Neural cell (in vitro differentiated cells): ENCODE measurements at regions not wholly inside any gene's neighbourhood (a gene's known extent, or its start where the extent isn't known, plus 50 kb on each side); places are given as distances from the start of the nearest gene placed in this dataset.

Experiments
- H2AFZ ChIP-seq: fragments of 200-600, 300-800 bp; sonication (generic), shearing (Covaris generic); 2 replicates; pipeline ENCODE4 v1.6.0; 2014; ENCODE audit warnings: low read depth, mild to moderate bottlenecking, antibody characterized with exemption, low read length, moderate library complexity
- H3F3A ChIP-seq: fragments of 200-600 bp; shearing (Covaris generic); 2 replicates; pipeline ENCODE4 v1.6.1; 2016; ENCODE audit warnings: mild to moderate bottlenecking, moderate library complexity, mixed read lengths, antibody characterized with exemption, low read length; ENCODE audit not compliant: insufficient read depth, poor library complexity, severe bottlenecking
- H3K27ac ChIP-seq: fragments of 200-600, 300-800 bp; sonication (generic), shearing (Covaris generic); 2 replicates; pipeline ENCODE4 v1.5.1; 2014; ENCODE audit warnings: mild to moderate bottlenecking, low read length, moderate library complexity
- H3K27me3 ChIP-seq: fragments of 300-800, 200-600 bp; sonication (generic), shearing (Covaris generic); 2 replicates; pipeline ENCODE4 v1.6.0; 2014; ENCODE audit warnings: mild to moderate bottlenecking, low read depth, low read length, moderate library complexity; ENCODE audit not compliant: insufficient read depth
- H3K36me3 ChIP-seq: fragments of 300-800, 200-600 bp; sonication (generic), shearing (Covaris generic); 2 replicates; pipeline ENCODE4 v1.5.1; 2014; ENCODE audit warnings: mild to moderate bottlenecking, antibody characterized with exemption, low read length, moderate library complexity; ENCODE audit not compliant: insufficient read depth
- H3K4me2 ChIP-seq: fragments of 300-800, 200-600 bp; sonication (generic), shearing (Covaris generic); 2 replicates; pipeline ENCODE4 v1.6.0; 2014; ENCODE audit warnings: mild to moderate bottlenecking, low read length
- H3K4me3 ChIP-seq: fragments of 300-800, 200-600 bp; sonication (generic), shearing (Covaris generic); 2 replicates; pipeline ENCODE4 v1.5.1; 2014; ENCODE audit warnings: mild to moderate bottlenecking, low read length, moderate library complexity
- H3K79me2 ChIP-seq: fragments of 200-600 bp; shearing (Covaris generic); replicated peaks from 2 replicates; pipeline ENCODE4 v1.6.0; 2014; ENCODE audit warnings: mild to moderate bottlenecking, low read length, moderate library complexity; ENCODE audit not compliant: insufficient read depth
- H3K9ac ChIP-seq: fragments of 300-800, 200-600 bp; sonication (generic), shearing (Covaris generic); 2 replicates; pipeline ENCODE4 v1.6.1; 2016; ENCODE audit warnings: mild to moderate bottlenecking, low read length, mixed read lengths
- H3K9me2 ChIP-seq: fragments of 200-600 bp; shearing (Covaris generic); 2 replicates; pipeline ENCODE4 v1.6.1; 2016; ENCODE audit warnings: mild to moderate bottlenecking, low read length, mixed read lengths; ENCODE audit not compliant: insufficient read depth
- H3K9me3 ChIP-seq: fragments of 200-600, 300-800 bp; sonication (generic), shearing (Covaris generic); 2 replicates; pipeline ENCODE4 v1.6.1; 2016; ENCODE audit warnings: mild to moderate bottlenecking, mixed run types, low read length, moderate library complexity, mixed read lengths
- H4K20me1 ChIP-seq: fragments of 200-600 bp; shearing (Covaris generic); 2 replicates; pipeline ENCODE4 v1.6.1; 2016; ENCODE audit warnings: mild to moderate bottlenecking, mixed run types; ENCODE audit not compliant: insufficient read depth
- CTCF ChIP-seq: fragments of 450-650 bp; IDR thresholded peaks from 2 replicates; pipeline ENCODE4 v1.5.1; 2014; ENCODE audit warnings: antibody characterized with exemption, mild to moderate bottlenecking, moderate library complexity; ENCODE audit not compliant: poor library complexity, severe bottlenecking
- EP300 ChIP-seq: fragments of 450-650 bp; conservative IDR thresholded peaks from 2 replicates; pipeline ENCODE4 v1.6.1; 2014; ENCODE audit warnings: antibody characterized with exemption, mild to moderate bottlenecking, moderate library complexity; ENCODE audit not compliant: poor library complexity, severe bottlenecking
- EZH2 ChIP-seq: fragments of 200-600, 300-800 bp; shearing (Covaris generic), sonication (generic); IDR thresholded peaks from 2 replicates; pipeline ENCODE4 v1.6.1; 2014; ENCODE audit warnings: antibody characterized with exemption, low read length, borderline replicate concordance, mild to moderate bottlenecking; ENCODE audit not compliant: insufficient read depth, poor library complexity, severe bottlenecking
- MXI1 ChIP-seq: fragments of 450-650 bp; conservative IDR thresholded peaks from 2 replicates; pipeline ENCODE4 v1.6.1; 2014; ENCODE audit warnings: antibody characterized with exemption, mild to moderate bottlenecking; ENCODE audit not compliant: poor library complexity, severe bottlenecking
- POLR2AphosphoS5 ChIP-seq: IDR thresholded peaks from 2 replicates; pipeline ENCODE4 v1.6.1; 2012
- RAD21 ChIP-seq: fragments of 450-650 bp; conservative IDR thresholded peaks from 2 replicates; pipeline ENCODE4 v1.6.1; 2014; ENCODE audit warnings: antibody characterized with exemption, mild to moderate bottlenecking, moderate library complexity
- REST ChIP-seq: IDR thresholded peaks from 2 replicates; pipeline ENCODE4 v1.6.1; 2012; ENCODE audit warnings: borderline replicate concordance
- SMC3 ChIP-seq: fragments of 450-650 bp; conservative IDR thresholded peaks from 2 replicates; pipeline ENCODE4 v1.6.1; 2014; ENCODE audit warnings: antibody characterized with exemption, mild to moderate bottlenecking, moderate library complexity; ENCODE audit not compliant: poor library complexity
- TAF1 ChIP-seq: IDR thresholded peaks from 2 replicates; pipeline ENCODE4 v1.6.1; 2012; ENCODE audit warnings: low read depth

- H2AFZ ChIP-seq, result no peak overlapping the region
- no peaks in the 10 kb centered on the region for H3K27me3 ChIP-seq
- H3F3A ChIP-seq, result no peaks in the 10 kb centered on the region
- no peak overlapping the region for H3K27ac ChIP-seq
- H3K9me3 ChIP-seq, result no peaks in the 10 kb centered on the region
- H3K9me2 ChIP-seq, result no peaks in the 10 kb centered on the region
- no peak overlapping the region for H3K9ac ChIP-seq
- TF ChIP-seq EZH2 (no peak), EP300 (no peak), TAF1 (no peak), REST (no peak), RAD21 (no peak), MXI1 (no peak)
- H3K36me3 ChIP-seq, result no peaks in the 10 kb centered on the region
- H4K20me1 ChIP-seq, result no peaks in the 10 kb centered on the region
- no peak overlapping the region for H3K4me3 ChIP-seq
- no peaks in the 10 kb centered on the region for H3K79me2 ChIP-seq
- H3K4me2 ChIP-seq, result no peak overlapping the region
Observed at GRCh38 chr10:90167174-90168064, 466.0 kb downstream of the KIF20B start.

GRCh38 chr10:90168244-90168643 is 466.9 kb downstream of the KIF20B start:
- no peak overlapping the region for H3K4me3 ChIP-seq
- no peaks in the 10 kb centered on the region for H3F3A ChIP-seq
- H3K27ac ChIP-seq, result no peak overlapping the region
- H3K9ac ChIP-seq, result no peak overlapping the region
- H3K9me3 ChIP-seq, result no peaks in the 10 kb centered on the region
- H4K20me1 ChIP-seq, result no peaks in the 10 kb centered on the region
- no peak overlapping the region for H2AFZ ChIP-seq
- no peak for TF ChIP-seq CTCF
- TF ChIP-seq RAD21, result no peak
- no peak for TF ChIP-seq MXI1
- TF ChIP-seq SMC3, result no peak
- no peak for TF ChIP-seq TAF1
- TF ChIP-seq EZH2, result no peak
- no peak for TF ChIP-seq POLR2AphosphoS5
- TF ChIP-seq EP300, result no peak
- H3K36me3 ChIP-seq, result no peaks in the 10 kb centered on the region
- no peaks in the 10 kb centered on the region for H3K27me3 ChIP-seq
- H3K79me2 ChIP-seq, result no peaks in the 10 kb centered on the region
- no peaks in the 10 kb centered on the region for H3K9me2 ChIP-seq
- H3K4me2 ChIP-seq, result no peak overlapping the region
